H9 (cell line): ENCODE measurements at regions not wholly inside any gene's neighbourhood (a gene's known extent, or its start where the extent isn't known, plus 50 kb on each side); places are given as distances from the start of the nearest gene placed in this dataset.

Experiments used
- DNase-seq: peaks from one replicate; pipeline ENCODE4 v3.0.0-alpha.2; 2017
- H2AFZ ChIP-seq: one replicate; pipeline ENCODE4 v1.6.1; 2013; ENCODE audit warnings: mild to moderate bottlenecking, low read length, control low read depth, moderate library complexity
- H2AK5ac ChIP-seq: 2 replicates; pipeline ENCODE4 v1.6.1; 2013; ENCODE audit warnings: low read length, control low read depth, mixed read lengths; ENCODE audit not compliant: insufficient read length
- H2BK120ac ChIP-seq: one replicate; pipeline ENCODE4 v1.6.1; 2013; ENCODE audit warnings: low read depth, mild to moderate bottlenecking, low read length, control low read depth, inconsistent platforms; ENCODE audit not compliant: poor library complexity, severe bottlenecking
- H2BK12ac ChIP-seq: 2 replicates; pipeline ENCODE4 v1.6.1; 2013; ENCODE audit warnings: low read length, control low read depth, mixed read lengths, low read depth; ENCODE audit not compliant: insufficient read length
- H2BK15ac ChIP-seq: 2 replicates; pipeline ENCODE4 v1.6.1; 2013; ENCODE audit warnings: low read depth, low read length, control low read depth
- H2BK20ac ChIP-seq: one replicate; pipeline ENCODE4 v1.6.1; 2013; ENCODE audit warnings: low read depth, mild to moderate bottlenecking, low read length, control low read depth, inconsistent platforms; ENCODE audit not compliant: poor library complexity, severe bottlenecking
- H2BK5ac ChIP-seq: 2 replicates; pipeline ENCODE4 v1.6.1; 2013; ENCODE audit warnings: low read length, control low read depth, mixed read lengths; ENCODE audit not compliant: insufficient read length
- H3K14ac ChIP-seq: 2 replicates; pipeline ENCODE4 v1.6.1; 2013; ENCODE audit warnings: low read length, control low read depth; ENCODE audit not compliant: insufficient read depth
- H3K18ac ChIP-seq: 2 replicates; pipeline ENCODE4 v1.6.1; 2013; ENCODE audit warnings: low read depth, mild to moderate bottlenecking, mixed read lengths, low read length, control low read depth; ENCODE audit not compliant: insufficient read length
- H3K23ac ChIP-seq: 2 replicates; pipeline ENCODE4 v1.6.1; 2013; ENCODE audit warnings: low read length, control low read depth, mixed read lengths, low read depth; ENCODE audit not compliant: insufficient read length
- H3K23me2 ChIP-seq: 2 replicates; pipeline ENCODE4 v1.6.1; 2013; ENCODE audit warnings: low read depth, mild to moderate bottlenecking, mixed read lengths, low read length, control low read depth; ENCODE audit not compliant: insufficient read length, poor library complexity, severe bottlenecking
- H3K27ac ChIP-seq: 2 replicates; pipeline ENCODE4 v1.5.1; 2013; ENCODE audit warnings: low read length, control low read depth, mixed read lengths, low read depth; ENCODE audit not compliant: insufficient read length
- H3K27me3 ChIP-seq: 2 replicates; pipeline ENCODE4 v1.6.1; 2013; ENCODE audit warnings: low read length, control low read depth, inconsistent platforms; ENCODE audit not compliant: insufficient read depth
- H3K4ac ChIP-seq: 2 replicates; pipeline ENCODE4 v1.6.1; 2013; ENCODE audit warnings: low read depth, mild to moderate bottlenecking, control low read depth, inconsistent platforms, low read length, moderate library complexity
- H3K4me1 ChIP-seq: 2 replicates; pipeline ENCODE4 v1.6.1; 2013; ENCODE audit warnings: low read length, control low read depth, inconsistent platforms; ENCODE audit not compliant: insufficient read depth
- H3K4me2 ChIP-seq: 2 replicates; pipeline ENCODE4 v1.6.1; 2013; ENCODE audit warnings: low read length, control low read depth, mixed read lengths; ENCODE audit not compliant: insufficient read length, insufficient read depth
- H3K56ac ChIP-seq: 2 replicates; pipeline ENCODE4 v1.6.1; 2013; ENCODE audit warnings: low read depth, mild to moderate bottlenecking, mixed read lengths, low read length, control low read depth; ENCODE audit not compliant: insufficient read length
- H3K79me1 ChIP-seq: 2 replicates; pipeline ENCODE4 v1.6.1; 2013; ENCODE audit warnings: low read depth, mild to moderate bottlenecking, moderate library complexity, low read length, control low read depth, inconsistent platforms; ENCODE audit not compliant: insufficient read depth, poor library complexity, severe bottlenecking
- H3K79me2 ChIP-seq: 2 replicates; pipeline ENCODE4 v1.6.1; 2013; ENCODE audit warnings: low read length, control low read depth, inconsistent platforms; ENCODE audit not compliant: insufficient read depth
- H3K9ac ChIP-seq: 2 replicates; pipeline ENCODE4 v1.6.1; 2013; ENCODE audit warnings: low read length, control low read depth, mixed read lengths; ENCODE audit not compliant: insufficient read length; ENCODE audit errors: extremely low read depth
- H3K9me3 ChIP-seq: one replicate; pipeline ENCODE4 v1.6.1; 2013; ENCODE audit warnings: low read depth, low read length, inconsistent platforms; ENCODE audit not compliant: control insufficient read depth
- H3T11ph ChIP-seq: one replicate; pipeline ENCODE4 v1.6.1; 2013; ENCODE audit warnings: mild to moderate bottlenecking, low read length, control low read depth, inconsistent platforms
- H4K20me1 ChIP-seq: one replicate; pipeline ENCODE4 v1.6.1; 2013; ENCODE audit not compliant: control insufficient read depth, insufficient read length, insufficient read depth
- H4K5ac ChIP-seq: 2 replicates; pipeline ENCODE4 v1.6.1; 2013; ENCODE audit warnings: low read depth, mild to moderate bottlenecking, mixed read lengths, low read length, control low read depth; ENCODE audit not compliant: insufficient read length
- H4K8ac ChIP-seq: replicated peaks from 2 replicates; pipeline ENCODE4 v1.6.1; 2013; ENCODE audit warnings: low read length, control low read depth, mixed read lengths, low read depth; ENCODE audit not compliant: insufficient read length
- H4K91ac ChIP-seq: 2 replicates; pipeline ENCODE4 v1.6.1; 2013; ENCODE audit warnings: low read depth, mild to moderate bottlenecking, moderate library complexity, mixed read lengths, low read length, control low read depth; ENCODE audit not compliant: insufficient read length
- H3K27ac Mint-ChIP-seq, 3 experiments: 2 replicates in 2 of 3; 3 replicates in 1 of 3; pipeline ENCODE4 v1.8.0; 2020 to 2021; ENCODE audit warnings: mixed read lengths in 3 of 3, mild to moderate bottlenecking in 1 of 3, moderate library complexity in 1 of 3
- H3K27me3 Mint-ChIP-seq: 2 replicates; pipeline ENCODE4 v1.8.0; 2021; ENCODE audit warnings: low read depth, mild to moderate bottlenecking, moderate library complexity, mixed read lengths
- H3K36me3 Mint-ChIP-seq, 3 experiments: 2 replicates in 2 of 3; 3 replicates in 1 of 3; pipeline ENCODE4 v1.8.0; 2020 to 2021; ENCODE audit warnings: low read depth in 3 of 3, mixed read lengths in 3 of 3; ENCODE audit not compliant: insufficient read depth in 1 of 3
- H3K4me1 Mint-ChIP-seq, 2 experiments: 2 replicates each; pipeline ENCODE4 v1.8.0; 2020; ENCODE audit warnings: mixed read lengths in 2 of 2
- H3K4me3 Mint-ChIP-seq, 2 experiments: 2 replicates in 1 of 2; 3 replicates in 1 of 2; pipeline ENCODE4 v1.8.0; 2020 to 2021; ENCODE audit warnings: mild to moderate bottlenecking in 2 of 2, mixed read lengths in 2 of 2, moderate library complexity in 1 of 2
- H3K9me3 Mint-ChIP-seq, 2 experiments: 2 replicates in 1 of 2; 3 replicates in 1 of 2; pipeline ENCODE4 v1.8.0; 2020; ENCODE audit warnings: mild to moderate bottlenecking in 2 of 2, mixed read lengths in 2 of 2, moderate library complexity in 1 of 2
- WGBS: extraction: QIAGEN DNeasy Blood & Tissue Kit; methylation state at CpG from one replicate; pipeline ENCODE4 v1.1.7; 2013; ENCODE audit warnings: missing lambda C conversion rate, low lambda C conversion rate, mixed read lengths; ENCODE audit not compliant: insufficient read length; ENCODE audit errors: extremely low coverage; 5-methylcytosine and 5-hydroxymethylcytosine counted together
- TF ChIP-seq, protein P1 (sequence below): fragments of 200-600 bp; sonication (generic); conservative IDR thresholded peaks from 3 replicates; pipeline ENCODE4 v1.8.0; 2021; ENCODE audit warnings: antibody characterized with exemption, mild to moderate bottlenecking

DNA sequence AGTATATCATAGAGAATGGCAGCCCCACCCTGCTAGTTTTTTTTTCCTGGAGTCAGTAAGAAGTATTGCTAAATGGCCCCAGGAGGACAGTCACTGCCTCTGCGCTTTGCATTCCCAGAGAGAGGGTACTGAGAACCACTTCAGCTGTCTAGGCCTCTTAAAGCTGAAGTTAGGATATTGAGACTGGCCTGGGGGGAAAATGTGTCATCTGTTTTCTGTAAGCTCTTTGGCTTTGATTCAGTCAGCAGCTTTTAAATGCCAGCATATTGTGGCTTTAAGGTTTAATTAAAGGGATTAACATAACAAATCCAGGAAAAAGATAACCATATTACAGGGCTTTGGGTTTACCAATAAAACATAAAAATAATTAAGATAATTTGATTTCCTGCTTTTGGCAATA lies 852.0 kb downstream of the PCDH18 start:
- Histone ChIP-seq H3K27ac (no peak overlapping the region), H2AK5ac (no peak overlapping the region), H2AFZ (no peak overlapping the region), H3K27me3 (no peaks in the 10 kb centered on the region), H3K4me1 (no peaks in the 10 kb centered on the region; the same call in 1 of the 2 replicates), H3K9me3 (no peaks in the 10 kb centered on the region), H4K20me1 (no peaks in the 10 kb centered on the region), H3K14ac (no peak overlapping the region), H3K18ac (no peak overlapping the region), H4K5ac (no peak overlapping the region), H3K56ac (no peak overlapping the region), H4K91ac (no peak overlapping the region), H3K79me2 (no peaks in the 10 kb centered on the region), H2BK12ac (no peak overlapping the region), H3K4me2 (no peak overlapping the region), H3K4ac (no peak overlapping the region), H2BK15ac (no peak overlapping the region), H3K23me2 (no peaks in the 10 kb centered on the region), H2BK5ac (no peak overlapping the region), H3K79me1 (no peaks in the 10 kb centered on the region), H2BK120ac (no peak overlapping the region), H3T11ph (no peak overlapping the region), H3K23ac (no peak overlapping the region), H4K8ac (no peak overlapping the region), H3K9ac (no peak overlapping the region), H2BK20ac (no peak overlapping the region)
- no peak overlapping the region for H3K27ac Mint-ChIP-seq
- H3K36me3 Mint-ChIP-seq = no peaks in the 10 kb centered on the region
- H3K4me3 Mint-ChIP-seq = no peak overlapping the region
- TF ChIP-seq, protein P1, sequence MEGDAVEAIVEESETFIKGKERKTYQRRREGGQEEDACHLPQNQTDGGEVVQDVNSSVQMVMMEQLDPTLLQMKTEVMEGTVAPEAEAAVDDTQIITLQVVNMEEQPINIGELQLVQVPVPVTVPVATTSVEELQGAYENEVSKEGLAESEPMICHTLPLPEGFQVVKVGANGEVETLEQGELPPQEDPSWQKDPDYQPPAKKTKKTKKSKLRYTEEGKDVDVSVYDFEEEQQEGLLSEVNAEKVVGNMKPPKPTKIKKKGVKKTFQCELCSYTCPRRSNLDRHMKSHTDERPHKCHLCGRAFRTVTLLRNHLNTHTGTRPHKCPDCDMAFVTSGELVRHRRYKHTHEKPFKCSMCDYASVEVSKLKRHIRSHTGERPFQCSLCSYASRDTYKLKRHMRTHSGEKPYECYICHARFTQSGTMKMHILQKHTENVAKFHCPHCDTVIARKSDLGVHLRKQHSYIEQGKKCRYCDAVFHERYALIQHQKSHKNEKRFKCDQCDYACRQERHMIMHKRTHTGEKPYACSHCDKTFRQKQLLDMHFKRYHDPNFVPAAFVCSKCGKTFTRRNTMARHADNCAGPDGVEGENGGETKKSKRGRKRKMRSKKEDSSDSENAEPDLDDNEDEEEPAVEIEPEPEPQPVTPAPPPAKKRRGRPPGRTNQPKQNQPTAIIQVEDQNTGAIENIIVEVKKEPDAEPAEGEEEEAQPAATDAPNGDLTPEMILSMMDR = no peak
- H3K27me3 Mint-ChIP-seq = no peaks in the 10 kb centered on the region
- no CpG with 5 or more reads among the region's 1 CpG for WGBS
- H3K9me3 Mint-ChIP-seq = no peaks in the 10 kb centered on the region; a peak in 1 of 5 replicates
- no peaks in the 10 kb centered on the region; a peak in 2 of 4 replicates for H3K4me1 Mint-ChIP-seq
- no peak for DNase-seq
